ENCODE measurements at regions not wholly inside any gene's neighbourhood (a gene's known extent, or its start where the extent isn't known, plus 50 kb on each side); places are given as distances from the start of the nearest gene placed in this dataset.

- TF ChIP-seq ZNF318 (IDR thresholded peaks at IDR 0.05; ENCODE audit: borderline replicate concordance in 1 of 2, low read depth in 1 of 2): no peak
- TF ChIP-seq ZNF589 (CRISPR knock-in tag; IDR thresholded peaks at IDR 0.05; ENCODE audit: low read depth): no peak
- no peak for TF ChIP-seq HMG20B (CRISPR knock-in tag; IDR thresholded peaks at IDR 0.05)
- TF ChIP-seq ZNF77 (CRISPR knock-in tag; IDR thresholded peaks at IDR 0.05): no peak
- TF ChIP-seq SAFB2 (IDR thresholded peaks at IDR 0.05; ENCODE audit: borderline replicate concordance, low read depth, low read length, severe bottlenecking): no peak
- TF ChIP-seq DIDO1 (tag; IDR thresholded peaks at IDR 0.05; ENCODE audit: low read depth): no peak
Observed at GRCh38 chr14:29176876-29177275, 410.3 kb downstream of the FOXG1 start (continued).
